ENCODE measurements at regions not wholly inside any gene's neighbourhood (a gene's known extent, or its start where the extent isn't known, plus 50 kb on each side); places are given as distances from the start of the nearest gene placed in this dataset.

DNA sequence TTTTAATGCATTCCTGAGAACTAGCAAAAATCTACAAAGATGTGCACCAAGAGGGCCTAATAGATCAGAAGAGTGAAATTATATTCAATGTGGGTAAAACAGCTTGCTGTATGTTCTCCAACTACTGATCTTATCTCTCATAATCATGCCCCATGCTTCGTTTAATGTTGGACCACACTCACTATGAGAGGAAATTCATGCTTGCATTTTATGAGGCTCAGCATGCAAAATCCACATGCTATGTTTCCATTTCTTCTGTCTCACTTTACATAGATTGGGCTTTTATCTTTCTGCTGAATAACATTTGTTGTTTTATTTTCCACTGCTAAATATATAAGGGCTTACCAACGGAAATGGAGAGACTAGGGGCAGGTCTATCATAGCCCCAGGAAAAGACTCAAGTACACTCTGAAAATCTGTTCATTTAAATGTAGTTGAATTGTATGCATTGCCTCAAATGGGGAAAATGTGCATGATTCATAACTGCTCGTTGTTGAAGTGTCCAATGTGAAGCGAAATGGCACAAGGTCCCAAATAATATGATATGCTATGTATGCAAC is 474.2 kb downstream of the EFNA5 start:
- no peak for ATAC-seq
- intact Hi-C loops (cut with DNase I; ENCODE audit: low total_unique reads) = no loop called here
- DNase-seq = no peak
- no peaks in the 10 kb centered on the region for H3K9me3 ChIP-seq
- TF ChIP-seq POLR2A (IDR thresholded peaks at IDR 0.05) = no peak
- TF ChIP-seq, protein P1, sequence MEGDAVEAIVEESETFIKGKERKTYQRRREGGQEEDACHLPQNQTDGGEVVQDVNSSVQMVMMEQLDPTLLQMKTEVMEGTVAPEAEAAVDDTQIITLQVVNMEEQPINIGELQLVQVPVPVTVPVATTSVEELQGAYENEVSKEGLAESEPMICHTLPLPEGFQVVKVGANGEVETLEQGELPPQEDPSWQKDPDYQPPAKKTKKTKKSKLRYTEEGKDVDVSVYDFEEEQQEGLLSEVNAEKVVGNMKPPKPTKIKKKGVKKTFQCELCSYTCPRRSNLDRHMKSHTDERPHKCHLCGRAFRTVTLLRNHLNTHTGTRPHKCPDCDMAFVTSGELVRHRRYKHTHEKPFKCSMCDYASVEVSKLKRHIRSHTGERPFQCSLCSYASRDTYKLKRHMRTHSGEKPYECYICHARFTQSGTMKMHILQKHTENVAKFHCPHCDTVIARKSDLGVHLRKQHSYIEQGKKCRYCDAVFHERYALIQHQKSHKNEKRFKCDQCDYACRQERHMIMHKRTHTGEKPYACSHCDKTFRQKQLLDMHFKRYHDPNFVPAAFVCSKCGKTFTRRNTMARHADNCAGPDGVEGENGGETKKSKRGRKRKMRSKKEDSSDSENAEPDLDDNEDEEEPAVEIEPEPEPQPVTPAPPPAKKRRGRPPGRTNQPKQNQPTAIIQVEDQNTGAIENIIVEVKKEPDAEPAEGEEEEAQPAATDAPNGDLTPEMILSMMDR (IDR thresholded peaks at IDR 0.05 in 4 of 5, conservative IDR thresholded peaks at IDR 0.05 in 1 of 5) = no peak
- no peaks in the 10 kb centered on the region for H3K36me3 ChIP-seq
- H3K4me1 ChIP-seq = no peaks in the 10 kb centered on the region
- H3K27ac ChIP-seq = no peak overlapping the region
- H3K27me3 ChIP-seq = no peaks in the 10 kb centered on the region
- no peak overlapping the region for H3K4me3 ChIP-seq
- in situ Hi-C loops (cut with MboI; ENCODE audit: low sequenced_read_pairs in 4 of 4) = no loop called here

DNA sequence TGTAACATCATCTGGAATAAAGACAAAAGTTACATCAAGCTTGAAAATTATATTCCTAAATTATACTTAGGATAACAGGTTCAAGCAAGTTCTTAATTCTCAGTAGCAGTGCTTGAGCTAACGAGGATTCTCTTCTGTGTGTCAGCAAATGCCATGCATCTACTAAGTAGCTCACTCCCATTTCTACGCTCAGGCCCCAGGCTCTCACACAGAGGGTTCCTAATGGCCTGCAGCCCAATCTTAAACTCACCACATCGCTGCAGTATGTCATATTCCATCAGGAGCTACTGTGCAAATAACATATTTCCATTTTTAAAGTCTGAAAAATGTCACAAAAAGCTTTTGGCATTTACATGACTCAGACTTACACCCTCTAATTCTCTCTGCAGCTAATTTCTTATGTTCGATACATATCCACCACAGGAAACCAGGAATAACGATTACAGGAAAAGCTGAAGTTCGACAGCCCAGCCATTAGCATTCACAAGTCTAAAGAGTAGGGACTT is 474.8 kb downstream of the EFNA5 start:
- H3K27me3 ChIP-seq = no peaks in the 10 kb centered on the region
- DNase-seq (no peak), ATAC-seq (no peak)
- no peak overlapping the region for H3K27ac ChIP-seq
- H3K9me3 ChIP-seq = no peaks in the 10 kb centered on the region
- no peak for TF ChIP-seq POLR2A (IDR thresholded peaks at IDR 0.05)
- TF ChIP-seq, protein P1 (IDR thresholded peaks at IDR 0.05 in 4 of 5, conservative IDR thresholded peaks at IDR 0.05 in 1 of 5) = no peak
- in situ Hi-C loops (cut with MboI; ENCODE audit: low sequenced_read_pairs in 4 of 4) (no loop called here), intact Hi-C loops (cut with DNase I; ENCODE audit: low total_unique reads) (no loop called here)
- H3K4me3 ChIP-seq = no peak overlapping the region
- H3K36me3 ChIP-seq = no peaks in the 10 kb centered on the region
- no peaks in the 10 kb centered on the region for H3K4me1 ChIP-seq

DNA sequence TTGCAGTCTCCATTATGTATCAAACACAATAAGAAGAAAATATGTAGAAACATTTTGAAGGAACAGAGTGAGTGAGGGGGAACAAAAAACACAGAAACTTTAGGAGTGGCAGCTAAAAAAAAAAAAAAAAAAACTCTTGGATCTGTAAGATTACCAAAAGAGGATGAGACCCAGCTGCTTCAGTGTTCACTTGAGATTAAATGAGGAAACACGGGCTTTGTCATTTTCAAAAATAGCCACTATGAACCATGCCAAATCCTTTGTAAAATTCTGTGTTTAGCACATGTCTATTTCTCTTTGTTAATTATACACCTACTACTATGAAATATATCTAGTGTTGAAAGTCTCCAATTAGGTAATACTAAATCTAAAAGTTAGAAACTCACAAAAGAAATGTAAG is 485.9 kb downstream of the EFNA5 start:
- H3K36me3 ChIP-seq = no peaks in the 10 kb centered on the region
- no peaks in the 10 kb centered on the region for H3K27me3 ChIP-seq
- no peak overlapping the region for H3K27ac ChIP-seq
- ATAC-seq = no peak
- no peaks in the 10 kb centered on the region for H3K9me3 ChIP-seq
- no peak for TF ChIP-seq POLR2A (IDR thresholded peaks at IDR 0.05)
- TF ChIP-seq, protein P1 (IDR thresholded peaks at IDR 0.05 in 4 of 5, conservative IDR thresholded peaks at IDR 0.05 in 1 of 5) = no peak
- H3K4me1 ChIP-seq = no peaks in the 10 kb centered on the region
- intact Hi-C loops (cut with DNase I; ENCODE audit: low total_unique reads) = no loop called here
- no peak overlapping the region for H3K4me3 ChIP-seq
- in situ Hi-C loops (cut with MboI; ENCODE audit: low sequenced_read_pairs in 4 of 4) = no loop called here
- DNase-seq = no peak

DNA sequence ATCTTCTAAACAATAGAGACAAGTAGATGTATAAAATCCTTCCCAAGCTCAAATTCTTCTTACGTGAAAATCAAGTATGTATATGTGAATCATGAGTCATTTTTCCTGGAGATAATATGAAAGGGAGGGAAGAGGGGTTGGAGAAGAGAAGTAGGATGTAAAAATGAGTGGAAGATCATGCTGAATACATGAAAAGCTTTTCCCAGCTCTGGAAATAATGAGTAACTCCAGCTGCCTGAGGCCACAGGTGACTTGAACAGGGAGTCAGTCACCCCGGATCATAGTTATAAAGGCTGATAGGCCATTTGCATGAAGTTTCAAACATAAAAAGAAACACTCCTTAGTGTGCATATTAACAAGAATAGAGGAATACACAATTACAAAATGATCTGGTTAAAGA is 486.7 kb downstream of the EFNA5 start:
- Histone ChIP-seq H3K36me3 (no peaks in the 10 kb centered on the region), H3K4me1 (no peaks in the 10 kb centered on the region), H3K27me3 (no peaks in the 10 kb centered on the region), H3K27ac (no peak overlapping the region), H3K4me3 (no peak overlapping the region), H3K9me3 (no peaks in the 10 kb centered on the region)
- intact Hi-C loops (cut with DNase I; ENCODE audit: low total_unique reads) = no loop called here
- TF ChIP-seq, protein P1 (IDR thresholded peaks at IDR 0.05 in 4 of 5, conservative IDR thresholded peaks at IDR 0.05 in 1 of 5) = no peak
- no peak for TF ChIP-seq POLR2A (IDR thresholded peaks at IDR 0.05)
- DNase-seq = no peak
- no peak for ATAC-seq
- in situ Hi-C loops (cut with MboI; ENCODE audit: low sequenced_read_pairs in 4 of 4) = no loop called here

DNA sequence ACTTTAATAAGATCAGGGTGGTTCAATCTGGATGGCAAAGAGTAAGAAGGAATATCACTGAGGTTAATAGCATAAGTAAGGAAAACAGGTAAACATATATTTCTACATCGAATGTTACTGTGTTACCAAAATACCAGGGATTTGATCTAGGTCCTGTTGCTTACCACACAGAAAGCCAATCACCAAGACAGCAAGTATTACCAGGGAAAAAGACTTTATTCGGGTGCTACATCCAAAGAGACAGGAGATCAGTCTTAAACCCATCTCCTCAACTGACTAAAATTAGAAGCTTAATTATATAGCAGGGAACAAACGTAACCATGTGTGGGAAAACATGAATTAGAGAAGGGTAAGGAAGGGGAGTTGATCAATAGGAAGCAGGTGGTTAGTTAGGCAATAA is 500.1 kb downstream of the EFNA5 start:
- H3K27me3 ChIP-seq = no peaks in the 10 kb centered on the region
- intact Hi-C loops (cut with DNase I; ENCODE audit: low total_unique reads) (no loop called here), in situ Hi-C loops (cut with MboI; ENCODE audit: low sequenced_read_pairs in 4 of 4) (no loop called here)
- H3K4me1 ChIP-seq = no peaks in the 10 kb centered on the region
- H3K27ac ChIP-seq = no peak overlapping the region
- no peaks in the 10 kb centered on the region for H3K9me3 ChIP-seq
- no peak for TF ChIP-seq POLR2A (IDR thresholded peaks at IDR 0.05)
- TF ChIP-seq, protein P1 (IDR thresholded peaks at IDR 0.05 in 4 of 5, conservative IDR thresholded peaks at IDR 0.05 in 1 of 5) = no peak
- no peak overlapping the region for H3K4me3 ChIP-seq
- ATAC-seq (no peak), DNase-seq (no peak)
- H3K36me3 ChIP-seq = no peaks in the 10 kb centered on the region
